CD4-positive, alpha-beta T cell treated with Interleukin-10 for 1 hour (primary cell): ENCODE measurements at regions not wholly inside any gene's neighbourhood (a gene's known extent, or its start where the extent isn't known, plus 50 kb on each side); places are given as distances from the start of the nearest gene placed in this dataset.

Experiments used
- DNase-seq: peaks from one replicate; pipeline ENCODE4 v3.0.0-alpha.2; 2020

- DNase-seq, result no peak
Measured at GRCh38 chr7:156119771-156120170, 307.5 kb upstream of the SHH start.

GRCh38 chr7:156118248-156118645 is 306.0 kb upstream of the SHH start:
- DNase-seq, result no peak

GRCh38 chr7:156117542-156118247 is 305.4 kb upstream of the SHH start:
- DNase-seq, result no peak

DNA sequence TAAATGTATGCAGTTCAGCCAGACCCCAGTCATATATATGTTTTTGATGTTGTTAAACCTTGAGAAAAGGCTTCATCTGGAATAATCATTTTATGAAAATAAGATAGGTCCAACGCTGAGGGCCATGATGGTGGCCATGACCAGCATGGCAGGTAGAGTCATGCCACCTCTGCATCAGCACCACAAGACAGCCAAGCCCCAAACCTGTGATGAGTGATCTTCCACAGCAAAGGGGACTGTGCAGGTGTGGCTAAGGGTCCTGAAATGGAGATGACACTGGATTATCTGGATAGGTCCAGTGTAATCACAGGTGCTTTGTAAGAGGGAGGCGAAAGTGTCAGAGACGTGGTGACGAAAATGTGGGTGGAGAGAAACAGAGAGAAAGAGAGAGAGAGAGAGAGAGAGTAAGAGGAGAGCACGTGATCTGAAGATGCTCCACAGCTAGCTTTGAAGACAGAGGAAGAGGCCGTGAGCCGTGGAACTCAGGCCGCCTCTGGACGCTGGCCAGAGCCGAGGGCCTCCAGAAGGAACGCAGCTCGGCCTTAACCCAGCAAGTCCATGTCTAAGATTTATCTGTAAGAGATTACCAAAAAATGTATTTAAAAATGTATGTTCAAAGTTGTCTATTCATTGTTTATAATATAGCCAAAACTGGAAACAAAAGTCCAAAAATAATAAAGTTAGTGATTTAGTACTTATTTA is 304.4 kb upstream of the SHH start:
- no peak for DNase-seq

GRCh38 chr7:156115582-156115981 is 303.3 kb upstream of the SHH start:
- no peak for DNase-seq

DNA sequence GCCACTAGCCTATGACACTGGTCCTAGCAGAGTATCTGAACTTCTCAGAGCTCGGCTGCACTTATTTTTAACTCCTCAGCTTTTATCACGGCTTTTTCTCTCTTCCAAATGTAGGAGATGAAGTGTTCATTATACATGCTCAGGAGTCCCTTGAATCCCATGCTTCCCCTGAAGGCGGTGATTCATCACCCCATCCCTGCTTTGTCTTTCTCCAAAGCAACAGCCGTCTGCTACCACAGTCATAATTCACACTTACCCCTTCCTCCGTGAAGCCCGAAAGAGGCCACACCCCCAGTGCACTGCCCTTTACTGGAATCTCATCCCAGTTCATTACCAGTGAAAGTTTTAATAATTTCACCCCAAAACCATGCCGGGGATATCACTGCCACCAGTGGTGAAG is 301.5 kb upstream of the SHH start:
- DNase-seq, result no peak

DNA sequence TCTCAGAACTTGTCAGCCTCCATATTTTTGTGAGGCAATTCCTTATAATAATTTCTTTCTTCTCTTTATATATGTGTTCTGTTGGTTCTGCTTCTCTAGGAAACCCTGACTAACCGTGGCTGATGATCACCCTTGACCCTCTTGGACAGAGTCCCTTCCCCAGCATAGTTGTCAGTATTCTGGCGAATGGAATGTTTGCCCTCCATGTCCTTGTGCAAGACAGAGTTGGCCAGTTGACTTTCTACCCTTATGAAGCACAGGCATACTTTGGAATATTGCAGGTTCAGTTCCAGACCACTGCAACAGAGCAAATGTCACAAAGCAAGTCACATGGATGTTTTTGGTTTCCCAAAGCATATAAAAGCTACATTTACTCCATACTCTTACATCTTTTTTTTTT is 297.7 kb upstream of the SHH start:
- no peak for DNase-seq

GRCh38 chr7:156109076-156109475 is 296.8 kb upstream of the SHH start:
- DNase-seq, result no peak

DNA sequence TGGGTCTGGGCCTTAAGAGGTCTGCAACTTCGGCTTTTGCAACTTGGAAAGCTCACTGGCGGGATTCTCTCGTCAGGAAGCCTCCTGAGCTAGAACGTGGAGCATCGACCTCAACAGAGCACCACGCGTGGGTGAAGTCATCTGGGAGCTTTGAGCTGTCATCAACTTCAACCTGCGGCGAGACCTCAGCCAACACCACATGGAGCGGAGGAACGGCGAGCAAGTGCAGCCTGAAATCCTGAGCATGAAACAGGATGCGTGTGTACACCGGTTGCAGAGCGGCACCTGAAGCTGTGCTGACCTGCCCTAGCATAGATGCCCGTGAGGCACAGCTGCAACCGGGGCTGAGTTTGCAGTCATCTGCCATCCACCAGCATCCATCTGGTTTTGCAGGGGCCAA is 295.7 kb upstream of the SHH start:
- no peak for DNase-seq

- DNase-seq, result no peak
Measured at GRCh38 chr7:156106107-156106426, 293.8 kb upstream of the SHH start.

- no peak for DNase-seq
Measured at GRCh38 chr7:156105337-156106106, 293.3 kb upstream of the SHH start.

DNA sequence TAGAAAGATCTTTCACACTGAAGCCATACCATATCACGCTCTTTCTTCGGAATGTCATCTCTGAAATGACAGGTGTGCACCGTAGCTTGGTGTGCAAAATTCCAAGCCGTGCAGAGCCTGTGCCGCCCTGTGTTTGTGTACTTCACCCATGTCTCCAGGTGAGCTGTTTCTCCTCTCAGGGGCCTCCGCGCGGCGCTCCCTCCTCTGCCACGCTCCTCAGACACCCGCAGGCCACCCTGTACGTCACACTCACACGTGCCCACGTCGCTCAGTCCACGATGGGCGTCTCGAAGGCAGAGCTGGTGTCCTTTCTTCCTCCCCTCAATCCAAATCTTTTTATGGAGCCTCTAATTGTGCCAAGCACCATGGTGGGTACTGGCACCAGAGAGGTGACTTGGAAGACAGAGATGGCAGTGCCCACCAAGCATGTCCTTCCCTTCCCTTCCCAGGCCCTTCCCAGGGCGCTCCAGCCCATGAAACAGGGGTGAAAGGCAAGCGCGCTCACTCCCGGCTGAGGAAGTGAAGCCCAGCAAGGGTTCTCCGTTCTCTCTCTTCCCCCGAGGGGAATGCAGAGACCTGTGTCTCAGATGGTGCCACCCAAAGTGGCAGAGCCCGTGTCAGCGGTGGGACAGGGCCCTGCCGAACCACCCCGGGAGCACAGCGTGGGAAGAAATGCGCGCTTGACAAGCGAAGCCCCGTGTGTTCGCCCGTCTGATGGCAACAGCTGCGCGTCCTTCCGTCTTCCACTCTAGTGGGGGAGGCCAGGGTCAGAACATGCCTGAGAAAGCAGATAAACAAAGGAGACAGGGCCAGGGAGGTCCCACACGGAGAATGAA is 292.5 kb upstream of the SHH start:
- DNase-seq, result no peak

GRCh38 chr7:156102267-156102666 is 290.0 kb upstream of the SHH start:
- DNase-seq, result no peak

GRCh38 chr7:156101355-156101754 is 289.1 kb upstream of the SHH start:
- no peak for DNase-seq

- no peak for DNase-seq
Measured at GRCh38 chr7:156100086-156100485, 287.8 kb upstream of the SHH start.

GRCh38 chr7:156099085-156099484 is 286.8 kb upstream of the SHH start:
- no peak for DNase-seq

GRCh38 chr7:156096771-156097538 is 284.7 kb upstream of the SHH start:
- DNase-seq, result no peak

- no peak for DNase-seq
Measured at GRCh38 chr7:156095908-156096539, 283.8 kb upstream of the SHH start.

DNA sequence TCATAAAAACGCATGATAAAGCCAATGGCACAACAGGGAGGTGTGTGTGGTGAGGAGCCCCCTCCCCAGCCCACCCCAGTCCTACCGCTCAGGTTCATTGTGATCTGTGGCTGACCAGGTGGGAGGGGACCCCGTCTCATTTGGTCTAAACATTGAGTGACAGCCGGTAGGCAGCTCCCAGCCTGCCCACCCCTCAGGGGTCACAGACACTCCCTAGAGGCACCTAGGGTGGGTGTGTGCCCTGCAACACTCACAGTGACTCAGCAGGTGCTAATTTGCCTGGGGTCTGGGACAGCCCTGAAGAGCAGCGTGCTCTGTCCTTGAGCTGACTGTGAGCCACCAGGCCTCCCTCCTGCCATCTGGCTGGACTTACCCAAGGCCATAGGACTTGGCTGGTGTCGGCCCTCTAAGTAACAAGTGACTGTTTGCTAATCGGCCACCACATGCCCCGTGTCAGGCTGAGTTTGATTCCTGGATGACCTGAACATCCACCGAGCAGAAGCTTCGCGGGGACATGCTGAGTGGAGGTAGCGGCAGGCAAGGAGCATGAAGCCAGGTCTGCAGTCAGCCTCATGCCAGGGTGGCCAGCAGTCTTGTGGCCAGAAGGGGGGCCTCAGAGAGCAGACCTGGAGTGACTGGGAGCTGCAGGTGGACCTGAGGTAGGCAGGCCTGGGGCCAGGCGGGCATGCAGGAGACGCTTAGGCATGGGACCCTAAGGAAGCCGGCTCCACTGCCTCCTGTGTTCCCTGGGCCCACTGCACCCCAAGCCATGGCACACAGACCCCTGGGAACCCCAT is 282.3 kb upstream of the SHH start:
- DNase-seq, result no peak

- DNase-seq, result no peak
Measured at GRCh38 chr7:156092307-156092706, 280.0 kb upstream of the SHH start.

GRCh38 chr7:156091519-156092080 is 279.3 kb upstream of the SHH start:
- no peak for DNase-seq
